ENCODE measurements at regions not wholly inside any gene's neighbourhood (a gene's known extent, or its start where the extent isn't known, plus 50 kb on each side); places are given as distances from the start of the nearest gene placed in this dataset.

- H3K4me3 Mint-ChIP-seq (ENCODE audit: unreplicated experiment), result no peak overlapping the region
Observed at GRCh38 chr13:88000787-88001186, 329.6 kb downstream of the SLITRK5 start.

GRCh38 chr13:88005188-88005587 is 334.0 kb downstream of the SLITRK5 start:
- Mint-ChIP-seq H3K27ac (ENCODE audit: unreplicated experiment) (no peak overlapping the region), H3K4me3 (ENCODE audit: unreplicated experiment) (no peak overlapping the region), H3K27me3 (ENCODE audit: unreplicated experiment) (no peaks in the 10 kb centered on the region), H3K4me1 (ENCODE audit: low read depth, unreplicated experiment) (no peaks in the 10 kb centered on the region), H3K36me3 (ENCODE audit: unreplicated experiment) (no peaks in the 10 kb centered on the region), H3K9me3 (ENCODE audit: unreplicated experiment) (peaks cover 2% of the 10 kb centered on the region)
- TF ChIP-seq CTCF (IDR thresholded peaks at IDR 0.05; ENCODE audit: partially characterized antibody, unreplicated experiment), result no peak
- DNase-seq, result no peak

More at GRCh38 chr13:88000787-88001186, 329.6 kb downstream of the SLITRK5 start:
- no peak for DNase-seq
- Mint-ChIP-seq H3K4me1 (ENCODE audit: low read depth, unreplicated experiment) (no peaks in the 10 kb centered on the region), H3K9me3 (ENCODE audit: unreplicated experiment) (peaks cover 3% of the 10 kb centered on the region), H3K27ac (ENCODE audit: unreplicated experiment) (no peak overlapping the region), H3K36me3 (ENCODE audit: unreplicated experiment) (no peaks in the 10 kb centered on the region), H3K27me3 (ENCODE audit: unreplicated experiment) (peaks cover 2% of the 10 kb centered on the region)
- no peak for TF ChIP-seq CTCF (IDR thresholded peaks at IDR 0.05; ENCODE audit: partially characterized antibody, unreplicated experiment)

GRCh38 chr13:88014527-88014926 is 343.4 kb downstream of the SLITRK5 start:
- Mint-ChIP-seq H3K4me1 (ENCODE audit: low read depth, unreplicated experiment) (no peaks in the 10 kb centered on the region), H3K27ac (ENCODE audit: unreplicated experiment) (no peak overlapping the region), H3K36me3 (ENCODE audit: unreplicated experiment) (peaks cover 6% of the 10 kb centered on the region), H3K9me3 (ENCODE audit: unreplicated experiment) (no peaks in the 10 kb centered on the region), H3K4me3 (ENCODE audit: unreplicated experiment) (no peak overlapping the region), H3K27me3 (ENCODE audit: unreplicated experiment) (no peaks in the 10 kb centered on the region)
- no peak for DNase-seq
- TF ChIP-seq CTCF (IDR thresholded peaks at IDR 0.05; ENCODE audit: partially characterized antibody, unreplicated experiment), result no peak

GRCh38 chr13:88022431-88023208 is 351.4 kb downstream of the SLITRK5 start:
- H3K4me3 Mint-ChIP-seq (ENCODE audit: unreplicated experiment), result no peak overlapping the region
- no peak overlapping the region for H3K27ac Mint-ChIP-seq (ENCODE audit: unreplicated experiment)
- peaks cover 6% of the 10 kb centered on the region for H3K36me3 Mint-ChIP-seq (ENCODE audit: unreplicated experiment)
- H3K9me3 Mint-ChIP-seq (ENCODE audit: unreplicated experiment), result no peaks in the 10 kb centered on the region
- peaks cover 1% of the 10 kb centered on the region for H3K27me3 Mint-ChIP-seq (ENCODE audit: unreplicated experiment)
- H3K4me1 Mint-ChIP-seq (ENCODE audit: low read depth, unreplicated experiment), result no peaks in the 10 kb centered on the region
- TF ChIP-seq CTCF (IDR thresholded peaks at IDR 0.05; ENCODE audit: partially characterized antibody, unreplicated experiment), result no peak
- DNase-seq, result no peak

GRCh38 chr13:88026241-88026640 is 355.1 kb downstream of the SLITRK5 start:
- H3K4me3 Mint-ChIP-seq (ENCODE audit: unreplicated experiment), result no peak overlapping the region
- no peaks in the 10 kb centered on the region for H3K36me3 Mint-ChIP-seq (ENCODE audit: unreplicated experiment)
- no peaks in the 10 kb centered on the region for H3K4me1 Mint-ChIP-seq (ENCODE audit: low read depth, unreplicated experiment)
- H3K27me3 Mint-ChIP-seq (ENCODE audit: unreplicated experiment), result peaks cover 1% of the 10 kb centered on the region
- DNase-seq, result no peak
- no peaks in the 10 kb centered on the region for H3K9me3 Mint-ChIP-seq (ENCODE audit: unreplicated experiment)
- no peak for TF ChIP-seq CTCF (IDR thresholded peaks at IDR 0.05; ENCODE audit: partially characterized antibody, unreplicated experiment)
- no peak overlapping the region for H3K27ac Mint-ChIP-seq (ENCODE audit: unreplicated experiment)
